Thoracic aorta (tissue), 2 donors: ENCODE measurements at regions not wholly inside any gene's neighbourhood (a gene's known extent, or its start where the extent isn't known, plus 50 kb on each side); places are given as distances from the start of the nearest gene placed in this dataset.
"Not testable (repeated sequence)": the region's sequence is repeated elsewhere in the genome, so short reads cannot be mapped to it uniquely, and the experiment has no call there.

Source experiments
- ATAC-seq: fragments of 150-250 bp; one replicate; pipeline ENCODE4 v1.8.0; 2017; ENCODE audit warnings: low read depth; ENCODE audit not compliant: insufficient number of reproducible peaks, low FRiP score
- DNase-seq: peaks from one replicate; pipeline ENCODE4 v3.0.0-alpha.2; 2020; ENCODE audit warnings: low spot score
- H3K27ac ChIP-seq, 2 donors: fragments of 200-600 bp; sonication (generic); 1 replicate in 1 of 2; 2 replicates in 1 of 2; pipeline ENCODE4 v1.5.1; 2016; ENCODE audit warnings: mild to moderate bottlenecking in 2 of 2, moderate library complexity in 2 of 2
- H3K27me3 ChIP-seq: fragments of 200-600 bp; sonication (generic); replicated peaks from 2 replicates; pipeline ENCODE4 v1.6.0; 2016; ENCODE audit warnings: mild to moderate bottlenecking; ENCODE audit not compliant: insufficient read depth
- H3K36me3 ChIP-seq: fragments of 200-600 bp; sonication (generic); one replicate; pipeline ENCODE4 v1.5.1; 2016
- H3K4me1 ChIP-seq, 2 donors: fragments of 200-600 bp; sonication (generic); 1 replicate in 1 of 2; 2 replicates in 1 of 2; pipeline versions ENCODE4 v1.5.1 to v1.6.0; 2016; ENCODE audit warnings: low read depth in 2 of 2, mild to moderate bottlenecking in 1 of 2; ENCODE audit not compliant: control insufficient read depth in 1 of 2
- H3K4me3 ChIP-seq: fragments of 200-600 bp; sonication (generic); 2 replicates; pipeline ENCODE4 v1.5.1; 2016; ENCODE audit warnings: mild to moderate bottlenecking
- H3K9me3 ChIP-seq: fragments of 200-600 bp; sonication (generic); 2 replicates; pipeline ENCODE4 v1.5.1; 2016
- CTCF ChIP-seq: fragments of 200-600 bp; sonication (generic); IDR thresholded peaks from one replicate; pipeline ENCODE4 v1.5.1; 2019; ENCODE audit warnings: antibody characterized with exemption

DNA sequence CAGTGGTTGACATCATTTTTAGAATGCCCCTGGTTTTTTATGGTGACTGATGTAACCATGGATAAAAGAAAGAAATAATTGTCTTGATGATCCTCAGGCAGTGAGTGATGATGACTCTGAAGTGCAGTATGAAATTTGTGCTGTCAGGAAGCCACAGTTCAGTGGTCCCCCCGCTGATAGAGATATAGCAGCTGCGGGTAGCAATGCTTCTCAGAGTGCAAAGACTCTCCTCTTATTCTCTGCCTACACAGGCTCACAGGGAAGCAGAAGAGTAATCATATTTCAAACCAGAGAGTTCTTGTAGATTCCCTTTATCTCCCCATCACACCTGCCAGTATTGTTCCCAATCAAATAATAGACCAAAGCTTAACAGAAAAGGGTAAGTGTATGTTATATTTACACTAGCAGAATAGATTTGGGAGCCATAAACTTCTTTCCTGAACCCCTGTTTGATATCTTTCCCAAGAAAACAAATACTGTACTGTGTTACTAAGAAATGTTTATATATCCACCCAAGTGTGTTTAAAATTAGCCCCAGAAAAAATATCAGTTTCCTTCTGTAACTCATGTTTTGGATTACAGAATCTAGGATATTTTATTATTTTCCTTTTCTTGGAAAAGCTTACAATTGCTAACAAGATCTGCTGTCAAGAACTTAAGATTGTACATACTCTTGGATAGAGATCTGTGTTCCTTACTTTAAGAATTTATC lies 1817.4 kb upstream of the FLRT2 start:
- H3K9me3 ChIP-seq, result no peaks in the 10 kb centered on the region
- no peaks in the 10 kb centered on the region for H3K27me3 ChIP-seq
- no peak for ATAC-seq
- H3K27ac ChIP-seq, result no peak overlapping the region
- H3K4me1 ChIP-seq, result peaks cover 0 to 7% of the 10 kb centered on the region in 2 donors
- TF ChIP-seq CTCF, result no peak
- DNase-seq, result no peak
- no peaks in the 10 kb centered on the region for H3K36me3 ChIP-seq
- no peak overlapping the region for H3K4me3 ChIP-seq

GRCh38 chr14:83713732-83714131 lies 1816.2 kb upstream of the FLRT2 start:
- Histone ChIP-seq H3K4me3 (no peak overlapping the region), H3K27me3 (no peaks in the 10 kb centered on the region), H3K36me3 (no peaks in the 10 kb centered on the region), H3K27ac (no peak overlapping the region), H3K9me3 (no peaks in the 10 kb centered on the region), H3K4me1 (peaks cover 0 to 7% of the 10 kb centered on the region in 2 donors)
- DNase-seq (no peak), ATAC-seq (no peak)
- no peak for TF ChIP-seq CTCF

GRCh38 chr14:83714151-83714550 lies 1815.8 kb upstream of the FLRT2 start:
- no peak overlapping the region for H3K4me3 ChIP-seq
- ATAC-seq (no peak), DNase-seq (no peak)
- no peaks in the 10 kb centered on the region for H3K36me3 ChIP-seq
- H3K4me1 ChIP-seq, result peaks cover 0 to 7% of the 10 kb centered on the region in 2 donors
- H3K9me3 ChIP-seq, result no peaks in the 10 kb centered on the region
- no peak overlapping the region for H3K27ac ChIP-seq
- H3K27me3 ChIP-seq, result no peaks in the 10 kb centered on the region
- no peak for TF ChIP-seq CTCF

- not testable (repeated sequence) for H3K4me1 ChIP-seq, H3K27me3 ChIP-seq, DNase-seq, H3K36me3 ChIP-seq, H3K4me3 ChIP-seq, H3K27ac ChIP-seq, H3K9me3 ChIP-seq, ATAC-seq
These were observed 1810.5 kb upstream of the FLRT2 start for GRCh38 chr14:83719435-83719834.

DNA sequence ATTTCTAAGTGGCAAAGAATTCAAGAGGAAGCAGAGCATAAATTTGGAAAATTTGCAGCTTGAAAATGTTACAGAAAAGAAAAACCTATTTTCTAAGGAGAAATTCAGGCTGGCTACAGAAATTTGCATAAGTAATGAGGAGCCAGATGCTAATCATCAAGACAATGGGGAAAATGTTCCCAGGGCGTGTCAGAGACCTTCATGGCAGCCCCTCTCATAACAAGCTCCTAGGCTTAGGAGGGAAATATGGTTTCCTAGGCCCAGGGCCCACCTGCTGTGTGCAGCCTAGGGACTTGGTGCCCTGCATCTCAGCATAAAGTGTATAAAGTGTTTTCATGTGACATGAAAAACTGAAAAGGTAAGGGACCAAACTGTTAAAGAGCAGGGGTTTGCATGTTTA lies 1796.3 kb upstream of the FLRT2 start:
- no peak for DNase-seq
- no peak overlapping the region for H3K27ac ChIP-seq
- no peaks in the 10 kb centered on the region for H3K4me1 ChIP-seq
- H3K4me3 ChIP-seq, result no peak overlapping the region
- no peaks in the 10 kb centered on the region for H3K9me3 ChIP-seq
- H3K27me3 ChIP-seq, result no peaks in the 10 kb centered on the region
- no peak for ATAC-seq
- H3K36me3 ChIP-seq, result no peaks in the 10 kb centered on the region
- no peak for TF ChIP-seq CTCF

GRCh38 chr14:83734431-83734830 lies 1795.5 kb upstream of the FLRT2 start:
- TF ChIP-seq CTCF, result no peak
- Histone ChIP-seq H3K9me3 (no peaks in the 10 kb centered on the region), H3K27me3 (no peaks in the 10 kb centered on the region), H3K4me3 (no peak overlapping the region), H3K36me3 (no peaks in the 10 kb centered on the region), H3K27ac (no peak overlapping the region), H3K4me1 (no peaks in the 10 kb centered on the region)
- DNase-seq (no peak), ATAC-seq (no peak)
